HepG2 (cell line): ENCODE measurements at regions not wholly inside any gene's neighbourhood (a gene's known extent, or its start where the extent isn't known, plus 50 kb on each side); places are given as distances from the start of the nearest gene placed in this dataset.

Source experiments
- ATAC-seq: fragments of 200-7000 bp; cut with Tn5 transposase; 3 replicates; pipeline ENCODE4 v1.9.1; 2020; ENCODE audit warnings: mild to moderate bottlenecking, moderate library complexity
- BruUV-seq: library from RNA; stranded (reverse); fragments of 400-500 nt; replicated peaks from 2 replicates; lab custom pipeline; 2021; lab: Mats Ljungman, UMichigan
- CTCF ChIA-PET: fragments of 300-600 bp; formaldehyde crosslinking; extraction: SDS; loops from one replicate; lab custom pipeline; 2021; ENCODE audit warnings: low total read pairs, inconsistent platforms, low intra/inter-chr PET ratio; lab: Yijun Ruan, JAX
- POLR2A ChIA-PET: fragments of 350-600 bp; sonication (Branson Sonifier 250); formaldehyde crosslinking; loops from one replicate; lab custom pipeline; 2020; ENCODE audit warnings: antibody characterized with exemption, inconsistent platforms; lab: Yijun Ruan, JAX
- DNase-seq: peaks from one replicate; pipeline ENCODE4 v3.0.0-alpha.2; 2015; ENCODE audit warnings: low spot score
- FAIRE-seq: peaks from 3 replicates; lab custom pipeline; 2011; peaks lifted over from hg19 to GRCh38; lab: Jason Lieb, UNC
- H2AFZ ChIP-seq: one replicate; pipeline ENCODE4 v1.6.1; 2011; ENCODE audit warnings: low read length, inconsistent platforms
- H3K27ac ChIP-seq: fragments of 300-600 bp; 3 replicates; pipeline ENCODE4 v1.8.0; 2011; ENCODE audit warnings: mixed run types, mild to moderate bottlenecking, mixed read lengths, low read length, inconsistent platforms; ENCODE audit not compliant: insufficient read depth; ENCODE audit errors: extremely low read length
- H3K27me3 ChIP-seq, 2 experiments: fragments of 200-600 bp in 1 of 2; 2 replicates in 1 of 2; 3 replicates in 1 of 2; pipeline versions ENCODE4 v1.6.0 to v1.8.0; 2011; ENCODE audit warnings: low read length in 2 of 2, mild to moderate bottlenecking in 2 of 2, moderate library complexity in 2 of 2, inconsistent platforms in 1 of 2; ENCODE audit not compliant: insufficient read depth in 2 of 2, control insufficient read depth in 1 of 2
- H3K36me3 ChIP-seq, 2 experiments: fragments of 200-600 bp in 1 of 2; replicated peaks in 1 of 2; 2 replicates in 1 of 2; 3 replicates in 1 of 2; pipeline versions ENCODE4 v1.5.1 to v1.8.0; 2011; ENCODE audit warnings: low read length in 2 of 2, inconsistent platforms in 1 of 2; ENCODE audit not compliant: insufficient read depth in 2 of 2, control insufficient read depth in 1 of 2
- H3K4me1 ChIP-seq: 2 replicates; pipeline ENCODE4 v1.5.1; 2012; ENCODE audit warnings: low read length, inconsistent platforms; ENCODE audit not compliant: insufficient read depth
- H3K4me2 ChIP-seq: 2 replicates; pipeline ENCODE4 v1.6.0; 2011; ENCODE audit warnings: low read depth, low read length, inconsistent platforms
- H3K4me3 ChIP-seq, 3 experiments: fragments of 200-600 bp in 1 of 3; sonication (generic), shearing (Covaris generic) in 1 of 3; replicated peaks in 1 of 3; 2 replicates each; pipeline ENCODE4 v1.5.1; 2011 to 2016; ENCODE audit warnings: low read length in 3 of 3, inconsistent platforms in 2 of 3, low read depth in 2 of 3, mild to moderate bottlenecking in 2 of 3, control low read depth in 1 of 3, mixed read lengths in 1 of 3; ENCODE audit not compliant: insufficient read depth in 1 of 3
- H3K79me2 ChIP-seq: one replicate; pipeline ENCODE4 v1.6.1; 2011; ENCODE audit warnings: low read length, inconsistent platforms; ENCODE audit not compliant: insufficient read depth
- H3K9ac ChIP-seq: 2 replicates; pipeline ENCODE4 v1.6.0; 2011; ENCODE audit warnings: mild to moderate bottlenecking, low read depth, low read length, inconsistent platforms; ENCODE audit not compliant: insufficient read depth
- H3K9me3 ChIP-seq: 2 replicates; pipeline ENCODE4 v1.5.1; 2012; ENCODE audit warnings: mild to moderate bottlenecking, low read length
- H4K20me1 ChIP-seq: 2 replicates; pipeline ENCODE4 v1.6.0; 2011; ENCODE audit warnings: inconsistent platforms, mild to moderate bottlenecking, low read length, moderate library complexity; ENCODE audit not compliant: insufficient read depth
- ATF1 ChIP-seq: IDR thresholded peaks from 2 replicates; pipeline ENCODE4 v1.6.1; 2016; ENCODE audit warnings: mild to moderate bottlenecking, control low read depth
- CTCF ChIP-seq: sonication (generic); formaldehyde crosslinking; IDR thresholded peaks from 2 replicates; pipeline ENCODE4 v1.5.0; 2020; ENCODE audit warnings: mild to moderate bottlenecking, missing genetic modification reagents, moderate library complexity
- ETV6 ChIP-seq: sonication (generic); formaldehyde crosslinking; conservative IDR thresholded peaks from 2 replicates; pipeline ENCODE4 v1.4.0; 2020; ENCODE audit warnings: missing genetic modification reagents
- FOXO1 ChIP-seq: sonication (generic); formaldehyde crosslinking; IDR thresholded peaks from 2 replicates; pipeline ENCODE4 v1.4.0; 2020; ENCODE audit warnings: missing genetic modification reagents
- HDAC2 ChIP-seq: sonication (generic); formaldehyde crosslinking; IDR thresholded peaks from 2 replicates; pipeline ENCODE4 v1.4.0; 2020; ENCODE audit warnings: missing genetic modification reagents
- HNF4A ChIP-seq: sonication (generic); formaldehyde crosslinking; IDR thresholded peaks from 2 replicates; pipeline ENCODE4 v1.4.0; 2020; ENCODE audit warnings: missing genetic modification reagents
- POLR2AphosphoS5 ChIP-seq: IDR thresholded peaks from 2 replicates; pipeline ENCODE4 v1.6.1; 2012; ENCODE audit warnings: low read depth, low read length
- TIGD3 ChIP-seq: sonication (generic); formaldehyde crosslinking; IDR thresholded peaks from 2 replicates; pipeline ENCODE4 v1.5.1; 2020; ENCODE audit warnings: mild to moderate bottlenecking, missing genetic modification reagents, borderline replicate concordance
- XBP1 ChIP-seq: sonication (generic); formaldehyde crosslinking; IDR thresholded peaks from 2 replicates; pipeline ENCODE4 v1.5.0; 2020; ENCODE audit warnings: missing genetic modification reagents
- ZFP90 ChIP-seq: sonication (generic); formaldehyde crosslinking; IDR thresholded peaks from 2 replicates; pipeline ENCODE4 v1.8.0; 2022; ENCODE audit warnings: missing genetic modification reagents, mild to moderate bottlenecking, inconsistent platforms, borderline replicate concordance
- ZNF652 ChIP-seq: IDR thresholded peaks from 2 replicates; pipeline ENCODE4 v1.6.1; 2016; ENCODE audit warnings: low read depth, borderline replicate concordance
- ZNF674 ChIP-seq: sonication (generic); formaldehyde crosslinking; IDR thresholded peaks from 2 replicates; pipeline ENCODE4 v1.5.0; 2020; ENCODE audit warnings: low read depth, mild to moderate bottlenecking, missing genetic modification reagents
- ZNF709 ChIP-seq: sonication (generic); formaldehyde crosslinking; IDR thresholded peaks from 2 replicates; pipeline ENCODE4 v1.5.0; 2020; ENCODE audit warnings: mild to moderate bottlenecking, missing genetic modification reagents
- ZSCAN12 ChIP-seq: sonication (generic); formaldehyde crosslinking; IDR thresholded peaks from 2 replicates; pipeline ENCODE4 v1.9.0; 2021; ENCODE audit warnings: mild to moderate bottlenecking, missing genetic modification reagents
- WGBS: methylation state at CpG from one replicate; pipeline ENCODE4 v1.1.6; 2017; ENCODE audit warnings: low lambda C conversion rate; 5-methylcytosine and 5-hydroxymethylcytosine counted together
- in situ Hi-C: cut with HindIII; loops from 2 replicates; pipeline ENCODE4 v1.10.0; 2017; ENCODE audit warnings: low pct_unique_long_range_greater_than_20kb; ENCODE audit not compliant: extremely low pct_ligation_motif_present
- intact Hi-C: fragments of 100-400 bp; cut with micrococcal nuclease; formaldehyde crosslinking; loops from one replicate; pipeline ENCODE4 v1.10.0; 2022; ENCODE audit not compliant: unreplicated experiment
- TF ChIP-seq, protein P1 (sequence below): sonication (generic); formaldehyde crosslinking; IDR thresholded peaks from 2 replicates; pipeline ENCODE4 v1.4.0; 2020; ENCODE audit warnings: missing genetic modification reagents, borderline replicate concordance
- TF ChIP-seq, protein P2 (sequence below): sonication (generic); formaldehyde crosslinking; IDR thresholded peaks from 2 replicates; pipeline ENCODE4 v1.4.0; 2020; ENCODE audit warnings: missing genetic modification reagents
- TF ChIP-seq, protein P3 (sequence below): sonication (generic); formaldehyde crosslinking; IDR thresholded peaks from 2 replicates; pipeline ENCODE4 v1.8.1; 2023; ENCODE audit warnings: mild to moderate bottlenecking, missing genetic modification reagents

DNA sequence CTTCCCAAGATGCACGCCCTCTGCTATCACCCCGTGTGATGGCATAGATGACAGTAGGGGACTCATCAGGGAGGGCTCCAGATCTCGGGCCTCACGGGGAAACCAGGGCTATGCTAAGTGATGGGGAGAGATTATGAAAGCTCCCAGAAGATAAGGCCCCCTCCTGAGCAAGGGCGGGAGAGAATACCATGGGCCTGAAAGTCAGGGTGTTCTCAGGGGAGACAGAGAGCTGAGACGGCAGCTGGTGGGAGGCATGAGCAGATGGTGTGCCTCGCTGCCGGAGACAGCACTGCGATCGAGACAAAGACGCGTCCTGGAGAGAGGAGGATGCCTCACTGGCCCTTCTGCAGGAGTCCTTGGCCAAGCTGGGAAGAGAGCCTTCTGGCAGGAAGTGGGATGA lies 106.5 kb upstream of the ADPGK start:
- TF ChIP-seq HNF4A (no peak), ZNF674 (CRISPR knock-in tag) (no peak), FOXO1 (CRISPR knock-in tag) (no peak), CTCF (CRISPR knock-in tag) (no peak), HDAC2 (CRISPR knock-in tag) (no peak), POLR2AphosphoS5 (no peak), ETV6 (CRISPR knock-in tag) (no peak), ZNF652 (CRISPR knock-in tag) (no peak), ZSCAN12 (CRISPR knock-in tag) (no peak), TIGD3 (CRISPR knock-in tag) (no peak), ZFP90 (CRISPR knock-in tag) (no peak), ZNF709 (CRISPR knock-in tag) (no peak), XBP1 (no peak), ATF1 (CRISPR knock-in tag) (no peak)
- TF ChIP-seq, protein P1, sequence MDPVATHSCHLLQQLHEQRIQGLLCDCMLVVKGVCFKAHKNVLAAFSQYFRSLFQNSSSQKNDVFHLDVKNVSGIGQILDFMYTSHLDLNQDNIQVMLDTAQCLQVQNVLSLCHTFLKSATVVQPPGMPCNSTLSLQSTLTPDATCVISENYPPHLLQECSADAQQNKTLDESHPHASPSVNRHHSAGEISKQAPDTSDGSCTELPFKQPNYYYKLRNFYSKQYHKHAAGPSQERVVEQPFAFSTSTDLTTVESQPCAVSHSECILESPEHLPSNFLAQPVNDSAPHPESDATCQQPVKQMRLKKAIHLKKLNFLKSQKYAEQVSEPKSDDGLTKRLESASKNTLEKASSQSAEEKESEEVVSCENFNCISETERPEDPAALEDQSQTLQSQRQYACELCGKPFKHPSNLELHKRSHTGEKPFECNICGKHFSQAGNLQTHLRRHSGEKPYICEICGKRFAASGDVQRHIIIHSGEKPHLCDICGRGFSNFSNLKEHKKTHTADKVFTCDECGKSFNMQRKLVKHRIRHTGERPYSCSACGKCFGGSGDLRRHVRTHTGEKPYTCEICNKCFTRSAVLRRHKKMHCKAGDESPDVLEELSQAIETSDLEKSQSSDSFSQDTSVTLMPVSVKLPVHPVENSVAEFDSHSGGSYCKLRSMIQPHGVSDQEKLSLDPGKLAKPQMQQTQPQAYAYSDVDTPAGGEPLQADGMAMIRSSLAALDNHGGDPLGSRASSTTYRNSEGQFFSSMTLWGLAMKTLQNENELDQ (CRISPR knock-in tag) = no peak
- TF ChIP-seq, protein P2, sequence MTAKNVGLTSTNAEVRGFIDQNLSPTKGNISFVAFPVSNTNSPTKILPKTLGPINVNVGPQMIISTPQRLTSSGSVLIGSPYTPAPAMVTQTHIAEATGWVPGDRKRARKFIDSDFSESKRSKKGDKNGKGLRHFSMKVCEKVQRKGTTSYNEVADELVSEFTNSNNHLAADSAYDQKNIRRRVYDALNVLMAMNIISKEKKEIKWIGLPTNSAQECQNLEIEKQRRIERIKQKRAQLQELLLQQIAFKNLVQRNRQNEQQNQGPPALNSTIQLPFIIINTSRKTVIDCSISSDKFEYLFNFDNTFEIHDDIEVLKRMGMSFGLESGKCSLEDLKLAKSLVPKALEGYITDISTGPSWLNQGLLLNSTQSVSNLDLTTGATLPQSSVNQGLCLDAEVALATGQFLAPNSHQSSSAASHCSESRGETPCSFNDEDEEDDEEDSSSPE (CRISPR knock-in tag) = no peak
- TF ChIP-seq, protein P3, sequence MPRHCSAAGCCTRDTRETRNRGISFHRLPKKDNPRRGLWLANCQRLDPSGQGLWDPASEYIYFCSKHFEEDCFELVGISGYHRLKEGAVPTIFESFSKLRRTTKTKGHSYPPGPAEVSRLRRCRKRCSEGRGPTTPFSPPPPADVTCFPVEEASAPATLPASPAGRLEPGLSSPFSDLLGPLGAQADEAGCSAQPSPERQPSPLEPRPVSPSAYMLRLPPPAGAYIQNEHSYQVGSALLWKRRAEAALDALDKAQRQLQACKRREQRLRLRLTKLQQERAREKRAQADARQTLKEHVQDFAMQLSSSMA (CRISPR knock-in tag) = no peak
- H3K36me3 ChIP-seq = no peaks in the 10 kb centered on the region
- in situ Hi-C loops = no loop called here
- H4K20me1 ChIP-seq = no peaks in the 10 kb centered on the region
- intact Hi-C loops = no loop called here
- BruUV-seq = no TSS peak
- H3K27ac ChIP-seq = no peak overlapping the region
- DNase-seq (no peak), ATAC-seq (no peak), FAIRE-seq (no peak)
- ChIA-PET CTCF (no interaction called here), POLR2A (no interaction called here)
- no peak overlapping the region for H2AFZ ChIP-seq
- no peaks in the 10 kb centered on the region for H3K4me1 ChIP-seq
- H3K79me2 ChIP-seq = no peaks in the 10 kb centered on the region
- no peaks in the 10 kb centered on the region for H3K9me3 ChIP-seq
- H3K9ac ChIP-seq = no peak overlapping the region
- H3K4me3 ChIP-seq = no peak overlapping the region
- H3K4me2 ChIP-seq = no peak overlapping the region
- H3K27me3 ChIP-seq = no peaks in the 10 kb centered on the region
- WGBS = 45% methylated on average over 11 of the region's 12 CpGs
